CD4-positive, alpha-beta T cell (primary cell): ENCODE measurements at regions not wholly inside any gene's neighbourhood (a gene's known extent, or its start where the extent isn't known, plus 50 kb on each side); places are given as distances from the start of the nearest gene placed in this dataset.

ENCODE experiments used
- ATAC-seq: fragments of 200-7000 bp; cut with Tn5 transposase; one replicate; pipeline ENCODE4 v1.10.0; 2022; ENCODE audit warnings: mild to moderate bottlenecking; ENCODE audit not compliant: poor library complexity
- CTCF ChIA-PET: fragments of 350-600 bp; sonication (Branson Sonifier 250); formaldehyde crosslinking; loops from one replicate; lab custom pipeline; 2021; ENCODE audit warnings: antibody characterized with exemption, inconsistent platforms; lab: Charles Lee
- POLR2A ChIA-PET: fragments of 350-600 bp; sonication (Branson Sonifier 250); formaldehyde crosslinking; loops from one replicate; lab custom pipeline; 2021; ENCODE audit warnings: antibody characterized with exemption, inconsistent platforms; lab: Charles Lee
- DNase-seq, 14 experiments: peaks; one replicate each; pipeline ENCODE4 v3.0.0-alpha.2; 2013 to 2020; ENCODE audit warnings: mixed read lengths in 2 of 14
- H3K27ac ChIP-seq, 2 donors: one replicate each; pipeline versions ENCODE4 v1.5.1 to v1.7.0; 2013; ENCODE audit warnings: low read length in 2 of 2, low read depth in 1 of 2, mild to moderate bottlenecking in 1 of 2
- H3K27me3 ChIP-seq, 2 experiments: 1 replicate in 1 of 2; 2 replicates in 1 of 2; pipeline versions ENCODE4 v1.6.1 to v1.7.0; 2013; ENCODE audit warnings: low read length in 2 of 2, control low read depth in 1 of 2, mild to moderate bottlenecking in 1 of 2, moderate library complexity in 1 of 2; ENCODE audit not compliant: insufficient read depth in 2 of 2, control insufficient read depth in 1 of 2
- H3K36me3 ChIP-seq: one replicate; pipeline ENCODE4 v1.6.1; 2013; ENCODE audit warnings: low read length, control low read depth; ENCODE audit not compliant: insufficient read depth
- H3K4me1 ChIP-seq: one replicate; pipeline ENCODE4 v1.6.1; 2013; ENCODE audit warnings: low read length, control low read depth; ENCODE audit not compliant: insufficient read depth
- H3K4me3 ChIP-seq: one replicate; pipeline ENCODE4 v1.5.1; 2013; ENCODE audit warnings: mild to moderate bottlenecking, low read length, moderate library complexity
- H3K9me3 ChIP-seq, 2 experiments: 1 replicate in 1 of 2; 2 replicates in 1 of 2; pipeline versions ENCODE4 v1.6.1 to v1.7.0; 2013; ENCODE audit warnings: low read length in 2 of 2, mild to moderate bottlenecking in 2 of 2, control low read depth in 1 of 2, moderate library complexity in 1 of 2; ENCODE audit not compliant: control insufficient read depth in 1 of 2, insufficient read depth in 1 of 2
- H3K27ac Mint-ChIP-seq: one replicate; pipeline ENCODE4 v1.8.0; 2020; ENCODE audit warnings: mixed read lengths
- H3K27me3 Mint-ChIP-seq: one replicate; pipeline ENCODE4 v1.8.0; 2021; ENCODE audit warnings: mixed read lengths
- H3K36me3 Mint-ChIP-seq: one replicate; pipeline ENCODE4 v1.8.0; 2021; ENCODE audit warnings: low read depth, mixed read lengths
- H3K4me1 Mint-ChIP-seq: one replicate; pipeline ENCODE4 v1.8.0; 2021; ENCODE audit warnings: low read depth, mixed read lengths
- H3K4me3 Mint-ChIP-seq: one replicate; pipeline ENCODE4 v1.8.0; 2020; ENCODE audit warnings: mild to moderate bottlenecking, mixed read lengths
- H3K9me3 Mint-ChIP-seq: one replicate; pipeline ENCODE4 v1.8.0; 2020; ENCODE audit warnings: mixed read lengths
- CTCF ChIP-seq: fragments of 200-600 bp; IDR thresholded peaks from one replicate; pipeline ENCODE4 v1.8.0; 2022; ENCODE audit warnings: antibody characterized with exemption, mild to moderate bottlenecking
- intact Hi-C, 2 experiments: fragments of 100-400 bp; cut with DNase I in 1 of 2; cut with micrococcal nuclease in 1 of 2; formaldehyde crosslinking; loops; one replicate each; pipeline versions ENCODE4 v1.15.1 to v1.9.0; 2023 to 2025; cut with DNase I, micrococcal nuclease

- intact Hi-C loops = no loop called here
- no peak overlapping the region for H3K27ac Mint-ChIP-seq
- Histone ChIP-seq H3K36me3 (no peaks in the 10 kb centered on the region), H3K27ac (no peak overlapping the region), H3K4me1 (no peaks in the 10 kb centered on the region), H3K27me3 (peaks cover 0 to 2% of the 10 kb centered on the region in 2 experiments), H3K9me3 (no peaks in the 10 kb centered on the region), H3K4me3 (no peak overlapping the region)
- no peaks in the 10 kb centered on the region for H3K4me1 Mint-ChIP-seq
- ChIA-PET CTCF (no interaction called here), POLR2A (no interaction called here)
- no peaks in the 10 kb centered on the region for H3K36me3 Mint-ChIP-seq
- H3K4me3 Mint-ChIP-seq = no peak overlapping the region
- DNase-seq (no peak), ATAC-seq (no peak)
- peaks cover 26% of the 10 kb centered on the region for H3K27me3 Mint-ChIP-seq
- no peak for TF ChIP-seq CTCF
- peaks cover 4% of the 10 kb centered on the region for H3K9me3 Mint-ChIP-seq
Observed at GRCh38 chr3:5324780-5325179, 137.3 kb downstream of the EDEM1 start.

GRCh38 chr3:5330152-5330810 lies 142.8 kb downstream of the EDEM1 start:
- ChIA-PET CTCF (interaction anchor here (0.6 kb wide), 1 partner anchor 85 kb away, joined by 3 read pairs; no protein-coding TSS in a partner anchor), POLR2A (interaction anchor here (1.0 kb wide), 1 partner anchor 32 kb away, joined by 3 read pairs; no protein-coding TSS in a partner anchor)
- peaks cover 12% of the 10 kb centered on the region for H3K27me3 Mint-ChIP-seq
- peaks cover 0 to 2% of the 10 kb centered on the region in 2 experiments for H3K27me3 ChIP-seq
- ATAC-seq (no peak), DNase-seq (peak in 1 of 14 experiments; percentile 2)
- no peaks in the 10 kb centered on the region for H3K9me3 ChIP-seq
- no peaks in the 10 kb centered on the region for H3K4me1 ChIP-seq
- no peaks in the 10 kb centered on the region for H3K36me3 Mint-ChIP-seq
- intact Hi-C loops = no loop called here
- H3K27ac Mint-ChIP-seq = no peak overlapping the region
- H3K27ac ChIP-seq = no peak overlapping the region
- no peak for TF ChIP-seq CTCF
- no peaks in the 10 kb centered on the region for H3K36me3 ChIP-seq
- no peak overlapping the region for H3K4me3 Mint-ChIP-seq
- H3K4me3 ChIP-seq = no peak overlapping the region
- no peaks in the 10 kb centered on the region for H3K4me1 Mint-ChIP-seq
- peaks cover 4% of the 10 kb centered on the region for H3K9me3 Mint-ChIP-seq

GRCh38 chr3:5331567-5332269 lies 144.2 kb downstream of the EDEM1 start:
- no peak overlapping the region for H3K4me3 ChIP-seq
- CTCF ChIA-PET = no interaction called here
- intact Hi-C loops = no loop called here
- no peak overlapping the region for H3K27ac ChIP-seq
- H3K4me1 ChIP-seq = no peaks in the 10 kb centered on the region
- no peaks in the 10 kb centered on the region for H3K36me3 ChIP-seq
- Mint-ChIP-seq H3K27me3 (peaks cover 10% of the 10 kb centered on the region), H3K27ac (no peak overlapping the region), H3K4me3 (no peak overlapping the region), H3K4me1 (no peaks in the 10 kb centered on the region), H3K36me3 (no peaks in the 10 kb centered on the region), H3K9me3 (peaks cover 2% of the 10 kb centered on the region)
- POLR2A ChIA-PET = no interaction called here
- peaks cover 0 to 2% of the 10 kb centered on the region in 2 experiments for H3K27me3 ChIP-seq
- ATAC-seq (no peak), DNase-seq (no peak)
- H3K9me3 ChIP-seq = no peaks in the 10 kb centered on the region
- no peak for TF ChIP-seq CTCF
